Neuronal stem cell (in vitro differentiated cells): ENCODE measurements at regions not wholly inside any gene's neighbourhood (a gene's known extent, or its start where the extent isn't known, plus 50 kb on each side); places are given as distances from the start of the nearest gene placed in this dataset.
"Not testable (repeated sequence)": the region's sequence is repeated elsewhere in the genome, so short reads cannot be mapped to it uniquely, and the experiment has no call there.

Experiments used
- DNase-seq: peaks from one replicate; pipeline ENCODE4 v3.0.0-alpha.2; 2013; ENCODE audit warnings: low spot score
- H2AFZ ChIP-seq: one replicate; pipeline ENCODE4 v1.6.1; 2013; ENCODE audit warnings: mild to moderate bottlenecking, low read length, inconsistent platforms
- H2AK5ac ChIP-seq: 2 replicates; pipeline ENCODE4 v1.6.1; 2013; ENCODE audit warnings: low read depth, mild to moderate bottlenecking, inconsistent platforms, low read length, moderate library complexity, mixed read lengths
- H2BK120ac ChIP-seq: 2 replicates; pipeline ENCODE4 v1.6.1; 2013; ENCODE audit warnings: low read depth, mild to moderate bottlenecking, inconsistent platforms, low read length, moderate library complexity, mixed read lengths
- H2BK12ac ChIP-seq: one replicate; pipeline ENCODE4 v1.6.1; 2013; ENCODE audit warnings: low read length, inconsistent platforms
- H2BK15ac ChIP-seq: 2 replicates; pipeline ENCODE4 v1.6.1; 2013; ENCODE audit warnings: mild to moderate bottlenecking, low read length, inconsistent platforms, mixed read lengths
- H2BK5ac ChIP-seq: one replicate; pipeline ENCODE4 v1.6.1; 2013; ENCODE audit warnings: inconsistent platforms, mild to moderate bottlenecking, low read length, moderate library complexity
- H3K14ac ChIP-seq: one replicate; pipeline ENCODE4 v1.6.1; 2013; ENCODE audit warnings: low read length, inconsistent platforms
- H3K18ac ChIP-seq: 2 replicates; pipeline ENCODE4 v1.6.1; 2013; ENCODE audit warnings: low read length, inconsistent platforms
- H3K23ac ChIP-seq: 2 replicates; pipeline ENCODE4 v1.6.1; 2013; ENCODE audit warnings: low read depth, mild to moderate bottlenecking, mixed read lengths, low read length, inconsistent platforms; ENCODE audit not compliant: poor library complexity
- H3K27ac ChIP-seq: replicated peaks from 3 replicates; pipeline ENCODE4 v1.5.1; 2013; ENCODE audit warnings: low read length, inconsistent platforms
- H3K27me3 ChIP-seq, 3 experiments: 2 replicates each; pipeline ENCODE4 v1.6.1; 2013; ENCODE audit warnings: low read length in 3 of 3, mild to moderate bottlenecking in 2 of 3, inconsistent platforms in 1 of 3, low read depth in 1 of 3, mixed read lengths in 1 of 3, moderate library complexity in 1 of 3; ENCODE audit not compliant: control insufficient read depth in 3 of 3, insufficient read depth in 3 of 3
- H3K36me3 ChIP-seq, 2 donors: replicated peaks in 1 of 2; 2 replicates each; pipeline ENCODE4 v1.6.1; 2013; ENCODE audit warnings: low read length in 2 of 2; ENCODE audit not compliant: control insufficient read depth in 2 of 2, insufficient read depth in 2 of 2
- H3K4ac ChIP-seq: 2 replicates; pipeline ENCODE4 v1.6.1; 2013; ENCODE audit warnings: inconsistent platforms, mild to moderate bottlenecking, low read length, moderate library complexity
- H3K4me1 ChIP-seq, 2 donors: 1 replicate in 1 of 2; 2 replicates in 1 of 2; pipeline ENCODE4 v1.6.1; 2013; ENCODE audit warnings: low read length in 2 of 2, low read depth in 1 of 2; ENCODE audit not compliant: control insufficient read depth in 2 of 2, insufficient read depth in 1 of 2
- H3K4me2 ChIP-seq: one replicate; pipeline ENCODE4 v1.6.1; 2013; ENCODE audit warnings: mild to moderate bottlenecking, low read length, inconsistent platforms; ENCODE audit not compliant: insufficient read depth, poor library complexity, severe bottlenecking
- H3K4me3 ChIP-seq, 2 donors: 2 replicates each; pipeline ENCODE4 v1.5.1; 2013; ENCODE audit warnings: low read length in 2 of 2, mild to moderate bottlenecking in 2 of 2, inconsistent platforms in 1 of 2, moderate library complexity in 1 of 2
- H3K79me1 ChIP-seq: one replicate; pipeline ENCODE4 v1.6.1; 2013; ENCODE audit warnings: low read depth, mild to moderate bottlenecking, inconsistent platforms, low read length, moderate library complexity
- H3K9ac ChIP-seq: one replicate; pipeline ENCODE4 v1.6.1; 2013; ENCODE audit warnings: mild to moderate bottlenecking, low read depth, low read length, inconsistent platforms; ENCODE audit not compliant: poor library complexity
- H3K9me3 ChIP-seq, 2 donors: replicated peaks in 1 of 2; 2 replicates each; pipeline versions ENCODE3 to v1.6.1; 2013; ENCODE audit warnings: low read length in 2 of 2, mild to moderate bottlenecking in 2 of 2, inconsistent platforms in 1 of 2, low read depth in 1 of 2, mixed read lengths in 1 of 2, moderate library complexity in 1 of 2; ENCODE audit not compliant: control insufficient read depth in 2 of 2, insufficient read depth in 1 of 2
- H4K8ac ChIP-seq: one replicate; pipeline ENCODE4 v1.6.1; 2013; ENCODE audit warnings: low read depth, mild to moderate bottlenecking, inconsistent platforms, low read length, moderate library complexity
- H4K91ac ChIP-seq: one replicate; pipeline ENCODE4 v1.6.1; 2013; ENCODE audit warnings: low read length, low read depth, mild to moderate bottlenecking, inconsistent platforms; ENCODE audit not compliant: poor library complexity
- WGBS, 2 donors: extraction: QIAGEN DNeasy Blood & Tissue Kit; methylation state at CpG; one replicate each; pipeline ENCODE4 v1.1.7; 2013; ENCODE audit warnings: missing lambda C conversion rate in 2 of 2, mixed read lengths in 1 of 2; ENCODE audit not compliant: insufficient read length in 2 of 2, insufficient replicate concordance in 1 of 2; ENCODE audit errors: extremely low coverage in 2 of 2; 5-methylcytosine and 5-hydroxymethylcytosine counted together

GRCh38 chr14:106674093-106674492, 1147.7 kb downstream of the TMEM121 start:
- H4K8ac ChIP-seq, H3K4me2 ChIP-seq, H2BK12ac ChIP-seq, H3K18ac ChIP-seq, H3K4me1 ChIP-seq, H3K4ac ChIP-seq, H3K27me3 ChIP-seq, H2AK5ac ChIP-seq, H3K23ac ChIP-seq, H2BK5ac ChIP-seq, H3K27ac ChIP-seq, H2AFZ ChIP-seq, H3K4me3 ChIP-seq, H3K36me3 ChIP-seq, H3K9ac ChIP-seq, H4K91ac ChIP-seq, H2BK15ac ChIP-seq, H2BK120ac ChIP-seq, DNase-seq, H3K79me1 ChIP-seq, H3K14ac ChIP-seq: not testable (repeated sequence)
- peaks cover 0 to 14% of the 10 kb centered on the region in 2 donors for H3K9me3 ChIP-seq
- no CpG with 5 or more reads among the region's 2 CpGs for WGBS, 2 donors

- H2BK120ac ChIP-seq, H3K18ac ChIP-seq, H2BK12ac ChIP-seq, H3K14ac ChIP-seq, H2BK15ac ChIP-seq, DNase-seq, H3K27ac ChIP-seq, H3K79me1 ChIP-seq, H2AFZ ChIP-seq, H3K23ac ChIP-seq, H2AK5ac ChIP-seq, H3K4me1 ChIP-seq, H3K4me3 ChIP-seq, H4K8ac ChIP-seq, H4K91ac ChIP-seq, H2BK5ac ChIP-seq, H3K9ac ChIP-seq, H3K4me2 ChIP-seq, H3K4ac ChIP-seq, H3K36me3 ChIP-seq, H3K27me3 ChIP-seq: not testable (repeated sequence)
- no CpG with 5 or more reads among the region's 13 CpGs for WGBS, 2 donors
- peaks cover 0 to 14% of the 10 kb centered on the region in 2 donors for H3K9me3 ChIP-seq
Measured at GRCh38 chr14:106674509-106675125, 1148.2 kb downstream of the TMEM121 start.

- not testable (repeated sequence) for H2BK120ac ChIP-seq, H3K27ac ChIP-seq, DNase-seq, H3K4me1 ChIP-seq, H3K4me2 ChIP-seq, H2AK5ac ChIP-seq, H2AFZ ChIP-seq, H3K27me3 ChIP-seq, H2BK12ac ChIP-seq, H2BK15ac ChIP-seq, H3K36me3 ChIP-seq, H3K4me3 ChIP-seq, H3K18ac ChIP-seq, H4K91ac ChIP-seq, H4K8ac ChIP-seq, H3K79me1 ChIP-seq, H3K9ac ChIP-seq, H3K23ac ChIP-seq, H3K4ac ChIP-seq, H3K14ac ChIP-seq, H2BK5ac ChIP-seq
- H3K9me3 ChIP-seq: peaks cover 0 to 18% of the 10 kb centered on the region in 2 donors
- WGBS, 2 donors: no CpG with 5 or more reads among the region's 3 CpGs
Measured at GRCh38 chr14:106675716-106676115, 1149.3 kb downstream of the TMEM121 start.

GRCh38 chr14:106679776-106680175, 1153.4 kb downstream of the TMEM121 start:
- Histone ChIP-seq H3K9ac (no peak overlapping the region), H3K4me3 (no peak overlapping the region), H3K4me2 (no peak overlapping the region), H2BK15ac (no peak overlapping the region), H3K23ac (no peak overlapping the region), H2AK5ac (no peak overlapping the region), H3K36me3 (no peaks in the 10 kb centered on the region), H3K4me1 (no peaks in the 10 kb centered on the region), H4K8ac (no peak overlapping the region), H3K14ac (no peak overlapping the region), H3K9me3 (peaks cover 0 to 19% of the 10 kb centered on the region in 2 donors), H3K79me1 (no peaks in the 10 kb centered on the region), H2BK5ac (no peak overlapping the region), H3K27me3 (no peaks in the 10 kb centered on the region), H4K91ac (no peak overlapping the region), H3K4ac (no peak overlapping the region), H2BK120ac (no peak overlapping the region), H2AFZ (no peak overlapping the region), H3K27ac (no peak overlapping the region), H3K18ac (no peak overlapping the region), H2BK12ac (no peak overlapping the region)
- DNase-seq: no peak
- WGBS, 2 donors: no CpG with 5 or more reads among the region's 5 CpGs
